ENCODE measurements at regions not wholly inside any gene's neighbourhood (a gene's known extent, or its start where the extent isn't known, plus 50 kb on each side); places are given as distances from the start of the nearest gene placed in this dataset.

DNA sequence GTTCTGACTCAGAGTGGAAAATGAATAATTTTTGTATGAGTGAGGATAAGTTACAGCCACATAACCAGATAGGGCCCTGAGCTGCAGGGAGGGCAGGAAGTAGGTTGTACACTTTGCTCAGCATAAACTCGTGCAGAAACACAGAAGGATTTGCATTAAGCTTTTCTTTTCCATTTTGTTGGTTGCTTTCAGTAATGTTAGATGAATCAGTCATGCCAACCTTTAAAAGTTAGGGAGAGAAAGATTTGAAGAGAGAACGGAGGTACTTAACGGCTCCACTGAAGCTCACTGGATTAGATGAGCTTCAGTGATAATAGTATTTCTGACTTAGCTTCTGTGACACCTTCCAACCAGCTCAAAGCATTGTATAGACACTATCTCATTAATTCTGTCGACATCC lies 348.1 kb downstream of the GATA3 start:
- H2AFZ ChIP-seq (replicated peaks), result no peak overlapping the region
- H3K9ac ChIP-seq, result no peak overlapping the region
- peaks cover 6% of the 10 kb centered on the region for H3K27me3 Mint-ChIP-seq (ENCODE audit: insufficient read depth, low read depth)

DNA sequence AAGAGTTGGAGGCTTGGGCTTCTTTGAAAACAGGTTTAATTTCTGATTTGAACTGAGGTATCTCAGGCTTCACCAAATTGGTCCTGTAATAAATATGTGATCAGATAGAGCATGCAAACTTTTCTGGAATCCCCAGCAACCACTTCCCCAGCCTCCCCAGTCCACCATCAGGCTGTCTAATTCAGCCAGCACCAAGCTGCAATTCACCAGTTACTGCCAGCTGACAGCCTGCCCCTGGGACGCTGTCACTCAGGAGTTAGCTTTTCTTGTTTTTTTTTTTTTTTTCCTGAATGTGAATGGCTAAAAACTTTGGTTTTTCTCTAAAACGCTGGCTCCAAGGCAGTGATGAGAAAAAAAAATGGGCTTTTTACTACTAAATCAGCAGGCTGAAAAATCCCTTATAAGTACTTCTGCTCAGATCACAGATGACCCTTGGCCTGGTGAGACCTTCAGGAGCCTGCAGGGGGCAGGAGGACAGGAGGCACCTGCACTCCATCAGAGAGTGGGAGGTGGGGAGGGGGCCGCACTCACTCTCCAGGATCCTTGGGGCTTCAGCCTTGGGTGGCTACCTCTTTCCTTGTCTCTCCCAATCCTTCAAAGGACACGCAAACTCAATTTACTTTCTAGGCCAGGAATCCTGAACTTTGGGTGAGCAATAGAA lies 349.4 kb downstream of the GATA3 start:
- H3K27ac ChIP-seq, result no peak overlapping the region
- peak overlapping the region; percentile 5 for H3K4me2 ChIP-seq
- no peak overlapping the region for H3K9ac ChIP-seq
- H3K27me3 ChIP-seq, result no peaks in the 10 kb centered on the region
- no peak overlapping the region for H3K4me3 Mint-ChIP-seq
- H3K9me3 Mint-ChIP-seq, result no peaks in the 10 kb centered on the region
- no peaks in the 10 kb centered on the region for H3K36me3 ChIP-seq
- H3K4me1 Mint-ChIP-seq, result peaks cover 27% of the 10 kb centered on the region
- no peaks in the 10 kb centered on the region for H3F3A ChIP-seq (ENCODE audit: low read depth)
- no peak overlapping the region for H2AFZ ChIP-seq (replicated peaks)
- DNase-seq (ENCODE audit: low spot score), result peak; percentile 60
- no peaks in the 10 kb centered on the region for H3K9me3 ChIP-seq (ENCODE audit: low read depth)
- no peak for TF ChIP-seq EZH2phosphoT487 (IDR thresholded peaks at IDR 0.05)
- TF ChIP-seq, protein P1, sequence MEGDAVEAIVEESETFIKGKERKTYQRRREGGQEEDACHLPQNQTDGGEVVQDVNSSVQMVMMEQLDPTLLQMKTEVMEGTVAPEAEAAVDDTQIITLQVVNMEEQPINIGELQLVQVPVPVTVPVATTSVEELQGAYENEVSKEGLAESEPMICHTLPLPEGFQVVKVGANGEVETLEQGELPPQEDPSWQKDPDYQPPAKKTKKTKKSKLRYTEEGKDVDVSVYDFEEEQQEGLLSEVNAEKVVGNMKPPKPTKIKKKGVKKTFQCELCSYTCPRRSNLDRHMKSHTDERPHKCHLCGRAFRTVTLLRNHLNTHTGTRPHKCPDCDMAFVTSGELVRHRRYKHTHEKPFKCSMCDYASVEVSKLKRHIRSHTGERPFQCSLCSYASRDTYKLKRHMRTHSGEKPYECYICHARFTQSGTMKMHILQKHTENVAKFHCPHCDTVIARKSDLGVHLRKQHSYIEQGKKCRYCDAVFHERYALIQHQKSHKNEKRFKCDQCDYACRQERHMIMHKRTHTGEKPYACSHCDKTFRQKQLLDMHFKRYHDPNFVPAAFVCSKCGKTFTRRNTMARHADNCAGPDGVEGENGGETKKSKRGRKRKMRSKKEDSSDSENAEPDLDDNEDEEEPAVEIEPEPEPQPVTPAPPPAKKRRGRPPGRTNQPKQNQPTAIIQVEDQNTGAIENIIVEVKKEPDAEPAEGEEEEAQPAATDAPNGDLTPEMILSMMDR (IDR thresholded peaks at IDR 0.05), result peak; percentile 58
- H4K20me1 ChIP-seq (ENCODE audit: low read depth), result no peaks in the 10 kb centered on the region
- H3K79me2 ChIP-seq (ENCODE audit: low read depth), result no peaks in the 10 kb centered on the region
- no peaks in the 10 kb centered on the region for H3K36me3 Mint-ChIP-seq
- H3K4me3 ChIP-seq, result no peak overlapping the region
- H3K27ac Mint-ChIP-seq, result no peak overlapping the region
- H3K27me3 Mint-ChIP-seq (ENCODE audit: insufficient read depth, low read depth), result peaks cover 6% of the 10 kb centered on the region
- peaks cover 39% of the 10 kb centered on the region for H3K4me1 ChIP-seq

More for the DNA sequence above, 348.1 kb downstream of the GATA3 start:
- Histone ChIP-seq H3K9me3 (ENCODE audit: low read depth) (no peaks in the 10 kb centered on the region), H3K27ac (no peak overlapping the region), H3K4me2 (no peak overlapping the region), H3K4me3 (no peak overlapping the region), H3F3A (ENCODE audit: low read depth) (no peaks in the 10 kb centered on the region), H3K36me3 (no peaks in the 10 kb centered on the region), H3K27me3 (no peaks in the 10 kb centered on the region), H3K79me2 (ENCODE audit: low read depth) (no peaks in the 10 kb centered on the region), H4K20me1 (ENCODE audit: low read depth) (no peaks in the 10 kb centered on the region), H3K4me1 (peaks cover 35% of the 10 kb centered on the region)
- no peak for TF ChIP-seq EZH2 (IDR thresholded peaks at IDR 0.05)
- TF ChIP-seq EZH2phosphoT487 (IDR thresholded peaks at IDR 0.05), result no peak
- TF ChIP-seq, protein P1 (IDR thresholded peaks at IDR 0.05), result no peak
- Mint-ChIP-seq H3K9me3 (no peaks in the 10 kb centered on the region), H3K4me1 (peaks cover 27% of the 10 kb centered on the region), H3K4me3 (no peak overlapping the region), H3K27ac (no peak overlapping the region), H3K36me3 (no peaks in the 10 kb centered on the region)
- no peak for DNase-seq (ENCODE audit: low spot score)

DNA sequence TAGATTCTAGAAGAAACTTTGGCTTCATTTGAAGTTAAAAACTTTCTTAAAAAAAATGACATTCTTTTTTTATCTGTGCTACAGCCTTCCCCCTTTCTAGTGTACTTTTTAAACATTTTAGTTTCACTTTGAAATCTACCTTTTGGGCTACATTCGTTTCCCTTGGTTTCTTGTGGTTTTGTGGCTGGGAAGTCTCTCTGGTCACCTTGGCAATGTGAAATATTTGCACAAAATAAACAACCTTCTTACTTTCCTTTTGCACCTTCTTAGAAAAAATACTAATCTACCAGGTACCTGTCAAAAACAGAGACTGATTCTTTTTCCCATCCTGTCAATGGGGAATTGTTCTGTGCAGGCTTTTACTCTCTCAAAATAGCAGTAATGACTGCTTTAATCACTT lies 350.2 kb downstream of the GATA3 start:
- H3K27ac Mint-ChIP-seq, result no peak overlapping the region

More for the DNA sequence above, 350.2 kb downstream of the GATA3 start:
- Mint-ChIP-seq H3K27me3 (ENCODE audit: insufficient read depth, low read depth) (peaks cover 6% of the 10 kb centered on the region), H3K36me3 (no peaks in the 10 kb centered on the region), H3K4me3 (no peak overlapping the region), H3K4me1 (peaks cover 27% of the 10 kb centered on the region), H3K9me3 (no peaks in the 10 kb centered on the region)
- TF ChIP-seq EZH2 (IDR thresholded peaks at IDR 0.05), result no peak
- no peak for TF ChIP-seq EZH2phosphoT487 (IDR thresholded peaks at IDR 0.05)
- TF ChIP-seq, protein P1 (IDR thresholded peaks at IDR 0.05), result no peak
- no peaks in the 10 kb centered on the region for H3F3A ChIP-seq (ENCODE audit: low read depth)
- no peak overlapping the region for H3K27ac ChIP-seq
- no peak overlapping the region for H2AFZ ChIP-seq (replicated peaks)
- DNase-seq (ENCODE audit: low spot score), result no peak
- H3K27me3 ChIP-seq, result no peaks in the 10 kb centered on the region
- no peaks in the 10 kb centered on the region for H3K36me3 ChIP-seq
- H3K9me3 ChIP-seq (ENCODE audit: low read depth), result no peaks in the 10 kb centered on the region
- H3K4me3 ChIP-seq, result no peak overlapping the region
- no peaks in the 10 kb centered on the region for H3K79me2 ChIP-seq (ENCODE audit: low read depth)
- H4K20me1 ChIP-seq (ENCODE audit: low read depth), result no peaks in the 10 kb centered on the region
- H3K9ac ChIP-seq, result no peak overlapping the region
- H3K4me2 ChIP-seq, result no peak overlapping the region
- peaks cover 39% of the 10 kb centered on the region for H3K4me1 ChIP-seq

All from neural progenitor cell (in vitro differentiated cells).